ENCODE measurements at regions not wholly inside any gene's neighbourhood (a gene's known extent, or its start where the extent isn't known, plus 50 kb on each side); places are given as distances from the start of the nearest gene placed in this dataset.
"Not testable (repeated sequence)": the region's sequence is repeated elsewhere in the genome, so short reads cannot be mapped to it uniquely, and the experiment has no call there.

- DNase-seq (ENCODE audit: low spot score): no peak
Observed at GRCh38 chr11:81420668-81421250, 1312.9 kb downstream of the FAM181B start.

- DNase-seq (ENCODE audit: low spot score): no peak
Observed at GRCh38 chr11:81397316-81397715, 1336.3 kb downstream of the FAM181B start.

GRCh38 chr11:81394311-81394710, 1339.4 kb downstream of the FAM181B start:
- no peak for DNase-seq (ENCODE audit: low spot score)

- DNase-seq (ENCODE audit: low spot score): no peak
Observed at GRCh38 chr11:81388326-81388725, 1345.3 kb downstream of the FAM181B start.

- DNase-seq (ENCODE audit: low spot score): no peak
Observed at GRCh38 chr11:81380395-81380794, 1353.3 kb downstream of the FAM181B start.

GRCh38 chr11:81377418-81377817, 1356.2 kb downstream of the FAM181B start:
- DNase-seq (ENCODE audit: low spot score): no peak

- no peak for DNase-seq (ENCODE audit: low spot score)
Observed at GRCh38 chr11:81373986-81374385, 1359.7 kb downstream of the FAM181B start.

- no peak for DNase-seq (ENCODE audit: low spot score)
Observed at GRCh38 chr11:81368192-81368591, 1365.5 kb downstream of the FAM181B start.

- no peak for DNase-seq (ENCODE audit: low spot score)
Observed at GRCh38 chr11:81365496-81365895, 1368.2 kb downstream of the FAM181B start.

GRCh38 chr11:81359476-81359875, 1374.2 kb downstream of the FAM181B start:
- DNase-seq (ENCODE audit: low spot score): no peak

- DNase-seq (ENCODE audit: low spot score): no peak
Observed at GRCh38 chr11:81345609-81346008, 1388.1 kb downstream of the FAM181B start.

- no peak for DNase-seq (ENCODE audit: low spot score)
Observed at GRCh38 chr11:81342966-81343365, 1390.7 kb downstream of the FAM181B start.

- DNase-seq (ENCODE audit: low spot score): no peak
Observed at GRCh38 chr11:81340225-81340624, 1393.4 kb downstream of the FAM181B start.

GRCh38 chr11:81339521-81339920, 1394.1 kb downstream of the FAM181B start:
- no peak for DNase-seq (ENCODE audit: low spot score)

GRCh38 chr11:81337756-81338155, 1395.9 kb downstream of the FAM181B start:
- no peak for DNase-seq (ENCODE audit: low spot score)

- no peak for DNase-seq (ENCODE audit: low spot score)
Observed at GRCh38 chr11:81332276-81332675, 1401.4 kb downstream of the FAM181B start.

GRCh38 chr11:81331611-81332235, 1401.9 kb downstream of the FAM181B start:
- DNase-seq (ENCODE audit: low spot score): no peak

- DNase-seq (ENCODE audit: low spot score): no peak
Observed at GRCh38 chr11:81331088-81331487, 1402.6 kb downstream of the FAM181B start.

GRCh38 chr11:81303038-81303664, 1430.5 kb downstream of the FAM181B start:
- DNase-seq (ENCODE audit: low spot score): no peak

- no peak for DNase-seq (ENCODE audit: low spot score)
Observed at GRCh38 chr11:81301166-81301830, 1432.4 kb downstream of the FAM181B start.

- no peak for DNase-seq (ENCODE audit: low spot score)
Observed at GRCh38 chr11:81286959-81287358, 1446.7 kb downstream of the FAM181B start.

- DNase-seq (ENCODE audit: low spot score): no peak
Observed at GRCh38 chr11:81286550-81286949, 1447.1 kb downstream of the FAM181B start.

GRCh38 chr11:81280228-81280627, 1453.4 kb downstream of the FAM181B start:
- DNase-seq (ENCODE audit: low spot score): not testable (repeated sequence)

Data from SW480 (cell line).